ENCODE measurements at regions not wholly inside any gene's neighbourhood (a gene's known extent, or its start where the extent isn't known, plus 50 kb on each side); places are given as distances from the start of the nearest gene placed in this dataset.

- H3K27ac ChIP-seq, result no peak overlapping the region
- DNase-seq (no peak), ATAC-seq (no peak)
- no peaks in the 10 kb centered on the region for H3K27me3 ChIP-seq
- H3K4me1 ChIP-seq, result peaks cover 4 to 5% of the 10 kb centered on the region in 2 donors
- intact Hi-C loops (cut with DNase I; ENCODE audit: low total_unique reads) (no loop called here), in situ Hi-C loops (cut with MboI; ENCODE audit: low sequenced_read_pairs in 4 of 4) (loop anchor here in 2 of 4 donors (10.0 to 25.0 kb wide), 2 partner anchors 56 to 353 kb away; no protein-coding TSS in a partner anchor)
- no peaks in the 10 kb centered on the region for H3K9me3 ChIP-seq
- no peaks in the 10 kb centered on the region for H3K36me3 ChIP-seq
- TF ChIP-seq, protein P1, sequence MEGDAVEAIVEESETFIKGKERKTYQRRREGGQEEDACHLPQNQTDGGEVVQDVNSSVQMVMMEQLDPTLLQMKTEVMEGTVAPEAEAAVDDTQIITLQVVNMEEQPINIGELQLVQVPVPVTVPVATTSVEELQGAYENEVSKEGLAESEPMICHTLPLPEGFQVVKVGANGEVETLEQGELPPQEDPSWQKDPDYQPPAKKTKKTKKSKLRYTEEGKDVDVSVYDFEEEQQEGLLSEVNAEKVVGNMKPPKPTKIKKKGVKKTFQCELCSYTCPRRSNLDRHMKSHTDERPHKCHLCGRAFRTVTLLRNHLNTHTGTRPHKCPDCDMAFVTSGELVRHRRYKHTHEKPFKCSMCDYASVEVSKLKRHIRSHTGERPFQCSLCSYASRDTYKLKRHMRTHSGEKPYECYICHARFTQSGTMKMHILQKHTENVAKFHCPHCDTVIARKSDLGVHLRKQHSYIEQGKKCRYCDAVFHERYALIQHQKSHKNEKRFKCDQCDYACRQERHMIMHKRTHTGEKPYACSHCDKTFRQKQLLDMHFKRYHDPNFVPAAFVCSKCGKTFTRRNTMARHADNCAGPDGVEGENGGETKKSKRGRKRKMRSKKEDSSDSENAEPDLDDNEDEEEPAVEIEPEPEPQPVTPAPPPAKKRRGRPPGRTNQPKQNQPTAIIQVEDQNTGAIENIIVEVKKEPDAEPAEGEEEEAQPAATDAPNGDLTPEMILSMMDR (IDR thresholded peaks at IDR 0.05 in 4 of 5, conservative IDR thresholded peaks at IDR 0.05 in 1 of 5), result no peak
- TF ChIP-seq POLR2A (IDR thresholded peaks at IDR 0.05), result no peak
- no peak overlapping the region for H3K4me3 ChIP-seq
Observed at GRCh38 chr1:81409262-81409661, 391.5 kb upstream of the ADGRL2 start.

DNA sequence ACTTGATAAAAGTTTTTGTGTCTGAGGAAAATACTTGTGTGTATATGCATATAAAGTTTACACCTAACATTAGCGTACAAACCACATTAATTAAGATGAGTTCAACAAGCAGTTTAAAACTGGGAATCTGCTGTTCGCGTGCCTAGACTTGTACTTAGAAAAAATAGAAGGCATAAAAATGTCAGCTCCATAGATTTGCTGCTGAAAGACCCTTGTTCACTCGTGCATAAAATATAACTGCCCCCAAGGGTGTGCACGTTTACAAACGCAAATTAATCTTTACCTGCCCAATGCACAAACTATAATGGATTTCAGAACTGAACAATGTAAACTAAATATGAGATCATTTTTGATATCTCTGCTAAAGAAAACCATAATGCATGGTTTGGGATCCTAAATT lies 392.3 kb upstream of the ADGRL2 start:
- Histone ChIP-seq H3K4me3 (no peak overlapping the region), H3K9me3 (no peaks in the 10 kb centered on the region), H3K36me3 (no peaks in the 10 kb centered on the region), H3K27me3 (no peaks in the 10 kb centered on the region), H3K27ac (no peak overlapping the region), H3K4me1 (peaks cover 4 to 5% of the 10 kb centered on the region in 2 donors)
- DNase-seq (no peak), ATAC-seq (no peak)
- in situ Hi-C loops (cut with MboI; ENCODE audit: low sequenced_read_pairs in 4 of 4), result loop anchor here in 2 of 4 donors (10.0 to 25.0 kb wide), 2 partner anchors 56 to 354 kb away; no protein-coding TSS in a partner anchor
- TF ChIP-seq POLR2A (IDR thresholded peaks at IDR 0.05), result no peak
- TF ChIP-seq, protein P1 (IDR thresholded peaks at IDR 0.05 in 4 of 5, conservative IDR thresholded peaks at IDR 0.05 in 1 of 5), result no peak
- intact Hi-C loops (cut with DNase I; ENCODE audit: low total_unique reads), result no loop called here

DNA sequence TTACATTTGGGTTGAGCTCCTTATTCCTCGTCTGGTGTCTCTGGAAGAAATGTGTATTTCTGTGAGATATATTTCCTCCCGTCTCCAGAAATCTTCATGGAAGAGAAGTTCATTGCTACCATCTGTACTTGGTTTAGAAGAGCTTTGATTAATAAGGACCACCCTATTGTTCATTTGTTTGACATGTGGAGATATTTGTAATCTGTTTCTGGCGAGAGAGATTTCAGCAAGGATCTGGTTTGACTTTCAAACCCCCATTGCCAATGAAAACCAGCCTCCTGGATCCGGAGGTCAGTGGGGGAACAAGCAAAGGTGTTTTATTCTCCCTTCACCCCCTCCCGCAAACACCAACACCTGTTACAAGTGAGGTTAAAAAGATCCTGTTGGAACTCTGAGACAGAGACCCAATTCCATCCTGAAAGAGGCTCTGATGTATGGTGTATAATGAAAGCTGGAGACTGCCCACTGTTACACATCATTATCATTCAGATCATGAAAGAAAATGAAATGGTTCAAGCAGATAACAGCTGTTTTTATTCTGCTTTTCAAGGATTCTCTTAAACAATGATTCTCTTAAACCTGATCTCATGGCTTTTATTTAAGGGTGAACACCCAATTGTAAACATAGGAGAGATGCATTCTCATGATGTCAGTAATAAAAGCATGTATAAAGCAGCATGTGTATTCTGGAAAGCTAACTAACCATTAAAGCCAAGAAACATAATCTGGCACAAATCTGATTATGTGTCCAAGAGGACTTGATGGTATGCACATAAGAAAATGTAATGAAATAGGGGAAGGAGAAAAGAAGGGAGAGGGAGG lies 393.5 kb upstream of the ADGRL2 start:
- no peak for TF ChIP-seq POLR2A (IDR thresholded peaks at IDR 0.05)
- TF ChIP-seq, protein P1 (IDR thresholded peaks at IDR 0.05 in 4 of 5, conservative IDR thresholded peaks at IDR 0.05 in 1 of 5), result no peak
- H3K4me3 ChIP-seq, result no peak overlapping the region
- intact Hi-C loops (cut with DNase I; ENCODE audit: low total_unique reads), result no loop called here
- no peak overlapping the region for H3K27ac ChIP-seq
- ATAC-seq (no peak), DNase-seq (no peak)
- peaks cover 4 to 5% of the 10 kb centered on the region in 2 donors for H3K4me1 ChIP-seq
- in situ Hi-C loops (cut with MboI; ENCODE audit: low sequenced_read_pairs in 4 of 4), result loop anchor here in 2 of 4 donors (10.0 to 25.0 kb wide), 2 partner anchors 58 to 355 kb away; no protein-coding TSS in a partner anchor
- no peaks in the 10 kb centered on the region for H3K36me3 ChIP-seq
- H3K27me3 ChIP-seq, result no peaks in the 10 kb centered on the region
- no peaks in the 10 kb centered on the region for H3K9me3 ChIP-seq

DNA sequence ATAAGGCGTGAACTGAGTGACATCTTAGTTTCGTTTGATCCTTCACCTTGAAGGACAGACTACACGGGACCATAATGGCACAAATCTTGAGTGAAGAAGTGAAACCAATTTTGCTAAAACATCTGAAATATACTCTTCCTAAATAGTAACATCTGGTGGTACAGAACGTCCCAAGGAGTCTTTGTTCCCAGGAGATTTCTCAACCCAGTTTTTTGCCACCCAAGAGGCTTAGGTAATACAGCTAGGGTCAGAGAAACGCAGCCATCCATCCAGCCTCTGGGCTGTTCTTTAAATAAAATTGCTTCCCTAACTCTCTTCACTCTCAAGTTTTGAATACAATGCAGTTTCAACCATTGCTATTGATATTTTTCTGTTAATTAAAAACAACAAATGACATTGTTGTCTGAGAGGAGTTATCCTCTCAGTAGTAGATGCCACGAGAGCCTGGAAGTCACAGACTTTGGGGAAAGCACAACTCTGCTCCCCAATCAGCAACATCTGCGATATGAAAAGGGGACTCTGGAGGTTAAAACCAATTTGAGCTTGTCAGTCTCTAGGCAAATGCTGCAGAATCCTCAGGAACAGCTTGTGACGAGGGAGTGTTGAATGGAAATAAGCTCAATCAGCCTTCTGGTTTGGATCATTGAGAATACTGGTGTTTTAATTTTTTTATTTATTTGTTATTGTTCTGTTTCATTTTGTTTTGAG lies 394.3 kb upstream of the ADGRL2 start:
- H3K4me1 ChIP-seq, result peaks cover 4 to 5% of the 10 kb centered on the region in 2 donors
- no peaks in the 10 kb centered on the region for H3K9me3 ChIP-seq
- H3K4me3 ChIP-seq, result no peak overlapping the region
- no peak overlapping the region for H3K27ac ChIP-seq
- no peaks in the 10 kb centered on the region for H3K36me3 ChIP-seq
- intact Hi-C loops (cut with DNase I; ENCODE audit: low total_unique reads), result no loop called here
- ATAC-seq (no peak), DNase-seq (no peak)
- in situ Hi-C loops (cut with MboI; ENCODE audit: low sequenced_read_pairs in 4 of 4), result loop anchor here in 2 of 4 donors (10.0 to 25.0 kb wide), 2 partner anchors 58 to 356 kb away; no protein-coding TSS in a partner anchor
- TF ChIP-seq, protein P1 (IDR thresholded peaks at IDR 0.05 in 4 of 5, conservative IDR thresholded peaks at IDR 0.05 in 1 of 5), result no peak
- no peak for TF ChIP-seq POLR2A (IDR thresholded peaks at IDR 0.05)
- no peaks in the 10 kb centered on the region for H3K27me3 ChIP-seq
